Keratinocyte (primary cell): ENCODE measurements at regions not wholly inside any gene's neighbourhood (a gene's known extent, or its start where the extent isn't known, plus 50 kb on each side); places are given as distances from the start of the nearest gene placed in this dataset.

Source experiments
- CTCF ChIP-seq, 3 experiments: IDR thresholded peaks in 1 of 3; conservative IDR thresholded peaks in 1 of 3; optimal IDR thresholded peaks in 1 of 3; 2 replicates in 2 of 3; 3 replicates in 1 of 3; pipeline versions ENCODE3 to v1.5.1; 2011; ENCODE audit warnings: low read length in 3 of 3, mild to moderate bottlenecking in 3 of 3, moderate library complexity in 2 of 3, control low read depth in 1 of 3, inconsistent platforms in 1 of 3; ENCODE audit not compliant: insufficient read depth in 2 of 3; ENCODE audit errors: extremely low read depth in 1 of 3
- EZH2 ChIP-seq: IDR thresholded peaks from one replicate; pipeline ENCODE4 v1.6.1; 2012; ENCODE audit warnings: inconsistent platforms, mild to moderate bottlenecking, low read length, moderate library complexity

- TF ChIP-seq CTCF (optimal IDR thresholded peaks at IDR 0.05 in 1 of 3, IDR thresholded peaks at IDR 0.05 in 1 of 3, conservative IDR thresholded peaks at IDR 0.05 in 1 of 3; ENCODE audit: extremely low read depth in 1 of 3, insufficient read depth in 2 of 3, low read length in 3 of 3) (no peak), EZH2 (no peak)
Measured at GRCh38 chr5:66284588-66285342, 140.7 kb downstream of the SREK1 start.
